ENCODE measurements at regions not wholly inside any gene's neighbourhood (a gene's known extent, or its start where the extent isn't known, plus 50 kb on each side); places are given as distances from the start of the nearest gene placed in this dataset.
A peak's percentile ranks its signal among the peaks of the same experiment; 100 is the strongest.

- TF ChIP-seq POLR2AphosphoS5 (IDR thresholded peaks at IDR 0.05), result no peak
- TF ChIP-seq CTCF (IDR thresholded peaks at IDR 0.05; ENCODE audit: poor library complexity, severe bottlenecking), result peak; percentile 58
- TF ChIP-seq REST (IDR thresholded peaks at IDR 0.05; ENCODE audit: borderline replicate concordance), result no peak
- no peak for TF ChIP-seq EZH2 (IDR thresholded peaks at IDR 0.05; ENCODE audit: borderline replicate concordance, insufficient read depth, low read length, poor library complexity, severe bottlenecking)
- no peak for TF ChIP-seq EP300 (conservative IDR thresholded peaks at IDR 0.05; ENCODE audit: poor library complexity, severe bottlenecking)
- no peak for TF ChIP-seq TAF1 (IDR thresholded peaks at IDR 0.05; ENCODE audit: low read depth)
- TF ChIP-seq RAD21 (conservative IDR thresholded peaks at IDR 0.05), result peak; percentile 70
These were observed 369.7 kb downstream of the RAD51AP2 start for GRCh38 chr2:17148407-17149145.

All from neural cell (in vitro differentiated cells).